ENCODE measurements at regions not wholly inside any gene's neighbourhood (a gene's known extent, or its start where the extent isn't known, plus 50 kb on each side); places are given as distances from the start of the nearest gene placed in this dataset.

DNA sequence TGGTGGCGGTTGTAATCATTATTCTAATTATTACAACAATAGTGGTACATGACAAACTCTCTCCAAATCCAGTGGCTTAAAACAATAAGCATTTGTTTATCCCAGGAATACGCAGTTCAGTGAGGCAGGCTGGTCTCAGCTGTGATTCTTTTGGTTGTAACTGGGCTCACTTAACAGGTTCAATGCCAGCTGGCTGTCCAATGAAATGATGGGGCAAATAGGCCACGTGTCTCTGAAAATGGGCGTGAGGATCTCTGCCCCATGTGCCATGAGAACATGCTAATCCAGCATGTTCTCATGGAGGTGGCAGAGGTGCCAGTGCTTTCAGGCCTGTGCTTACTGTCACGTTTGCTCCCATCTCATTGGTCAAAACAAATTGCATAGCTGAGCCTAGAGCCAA lies 73.1 kb upstream of the CLMN start:
- Mint-ChIP-seq H3K4me1 (no peaks in the 10 kb centered on the region; the same call in 2 of the 3 replicates), H3K9me3 (no peaks in the 10 kb centered on the region; the same call in 2 of the 3 replicates), H3K27ac (no peak overlapping the region), H3K27me3 (ENCODE audit: insufficient read depth, low read depth, poor library complexity) (no peaks in the 10 kb centered on the region), H3K4me3 (no peak overlapping the region), H3K36me3 (ENCODE audit: low read depth) (no peaks in the 10 kb centered on the region)
- no peaks in the 10 kb centered on the region for H3K27me3 ChIP-seq (ENCODE audit: insufficient read depth)
- no peaks in the 10 kb centered on the region for H4K20me1 ChIP-seq (replicated peaks; ENCODE audit: insufficient read depth)
- no peak overlapping the region for H2AFZ ChIP-seq
- H3K4me2 ChIP-seq, result no peak overlapping the region
- no peaks in the 10 kb centered on the region for H3K79me2 ChIP-seq (replicated peaks; ENCODE audit: insufficient read depth)
- no peaks in the 10 kb centered on the region for H3K36me3 ChIP-seq (ENCODE audit: insufficient read depth)
- ATAC-seq (no peak), DNase-seq (ENCODE audit: low spot score) (no peak)
- TF ChIP-seq CREB1 (CRISPR knock-in tag; IDR thresholded peaks at IDR 0.05; ENCODE audit: low read depth) (no peak), EZH2phosphoT487 (IDR thresholded peaks at IDR 0.05; ENCODE audit: unreplicated experiment) (no peak), NANOG (IDR thresholded peaks at IDR 0.05; ENCODE audit: borderline replicate concordance) (no peak), ETS1 (IDR thresholded peaks at IDR 0.05) (no peak), JUNB (IDR thresholded peaks at IDR 0.05; ENCODE audit: unreplicated experiment) (no peak), ZNF331 (CRISPR knock-in tag; IDR thresholded peaks at IDR 0.05; ENCODE audit: low read depth) (no peak), REST (IDR thresholded peaks at IDR 0.05; ENCODE audit: unreplicated experiment) (no peak), STAT1 (IDR thresholded peaks at IDR 0.05; ENCODE audit: unreplicated experiment) (no peak), ZNF114 (CRISPR knock-in tag; IDR thresholded peaks at IDR 0.05) (no peak), POLR2AphosphoS5 (IDR thresholded peaks at IDR 0.05; ENCODE audit: low read depth) (no peak), EZH2 (IDR thresholded peaks at IDR 0.05; ENCODE audit: low read depth, unreplicated experiment) (no peak)
- TF ChIP-seq, protein P1, sequence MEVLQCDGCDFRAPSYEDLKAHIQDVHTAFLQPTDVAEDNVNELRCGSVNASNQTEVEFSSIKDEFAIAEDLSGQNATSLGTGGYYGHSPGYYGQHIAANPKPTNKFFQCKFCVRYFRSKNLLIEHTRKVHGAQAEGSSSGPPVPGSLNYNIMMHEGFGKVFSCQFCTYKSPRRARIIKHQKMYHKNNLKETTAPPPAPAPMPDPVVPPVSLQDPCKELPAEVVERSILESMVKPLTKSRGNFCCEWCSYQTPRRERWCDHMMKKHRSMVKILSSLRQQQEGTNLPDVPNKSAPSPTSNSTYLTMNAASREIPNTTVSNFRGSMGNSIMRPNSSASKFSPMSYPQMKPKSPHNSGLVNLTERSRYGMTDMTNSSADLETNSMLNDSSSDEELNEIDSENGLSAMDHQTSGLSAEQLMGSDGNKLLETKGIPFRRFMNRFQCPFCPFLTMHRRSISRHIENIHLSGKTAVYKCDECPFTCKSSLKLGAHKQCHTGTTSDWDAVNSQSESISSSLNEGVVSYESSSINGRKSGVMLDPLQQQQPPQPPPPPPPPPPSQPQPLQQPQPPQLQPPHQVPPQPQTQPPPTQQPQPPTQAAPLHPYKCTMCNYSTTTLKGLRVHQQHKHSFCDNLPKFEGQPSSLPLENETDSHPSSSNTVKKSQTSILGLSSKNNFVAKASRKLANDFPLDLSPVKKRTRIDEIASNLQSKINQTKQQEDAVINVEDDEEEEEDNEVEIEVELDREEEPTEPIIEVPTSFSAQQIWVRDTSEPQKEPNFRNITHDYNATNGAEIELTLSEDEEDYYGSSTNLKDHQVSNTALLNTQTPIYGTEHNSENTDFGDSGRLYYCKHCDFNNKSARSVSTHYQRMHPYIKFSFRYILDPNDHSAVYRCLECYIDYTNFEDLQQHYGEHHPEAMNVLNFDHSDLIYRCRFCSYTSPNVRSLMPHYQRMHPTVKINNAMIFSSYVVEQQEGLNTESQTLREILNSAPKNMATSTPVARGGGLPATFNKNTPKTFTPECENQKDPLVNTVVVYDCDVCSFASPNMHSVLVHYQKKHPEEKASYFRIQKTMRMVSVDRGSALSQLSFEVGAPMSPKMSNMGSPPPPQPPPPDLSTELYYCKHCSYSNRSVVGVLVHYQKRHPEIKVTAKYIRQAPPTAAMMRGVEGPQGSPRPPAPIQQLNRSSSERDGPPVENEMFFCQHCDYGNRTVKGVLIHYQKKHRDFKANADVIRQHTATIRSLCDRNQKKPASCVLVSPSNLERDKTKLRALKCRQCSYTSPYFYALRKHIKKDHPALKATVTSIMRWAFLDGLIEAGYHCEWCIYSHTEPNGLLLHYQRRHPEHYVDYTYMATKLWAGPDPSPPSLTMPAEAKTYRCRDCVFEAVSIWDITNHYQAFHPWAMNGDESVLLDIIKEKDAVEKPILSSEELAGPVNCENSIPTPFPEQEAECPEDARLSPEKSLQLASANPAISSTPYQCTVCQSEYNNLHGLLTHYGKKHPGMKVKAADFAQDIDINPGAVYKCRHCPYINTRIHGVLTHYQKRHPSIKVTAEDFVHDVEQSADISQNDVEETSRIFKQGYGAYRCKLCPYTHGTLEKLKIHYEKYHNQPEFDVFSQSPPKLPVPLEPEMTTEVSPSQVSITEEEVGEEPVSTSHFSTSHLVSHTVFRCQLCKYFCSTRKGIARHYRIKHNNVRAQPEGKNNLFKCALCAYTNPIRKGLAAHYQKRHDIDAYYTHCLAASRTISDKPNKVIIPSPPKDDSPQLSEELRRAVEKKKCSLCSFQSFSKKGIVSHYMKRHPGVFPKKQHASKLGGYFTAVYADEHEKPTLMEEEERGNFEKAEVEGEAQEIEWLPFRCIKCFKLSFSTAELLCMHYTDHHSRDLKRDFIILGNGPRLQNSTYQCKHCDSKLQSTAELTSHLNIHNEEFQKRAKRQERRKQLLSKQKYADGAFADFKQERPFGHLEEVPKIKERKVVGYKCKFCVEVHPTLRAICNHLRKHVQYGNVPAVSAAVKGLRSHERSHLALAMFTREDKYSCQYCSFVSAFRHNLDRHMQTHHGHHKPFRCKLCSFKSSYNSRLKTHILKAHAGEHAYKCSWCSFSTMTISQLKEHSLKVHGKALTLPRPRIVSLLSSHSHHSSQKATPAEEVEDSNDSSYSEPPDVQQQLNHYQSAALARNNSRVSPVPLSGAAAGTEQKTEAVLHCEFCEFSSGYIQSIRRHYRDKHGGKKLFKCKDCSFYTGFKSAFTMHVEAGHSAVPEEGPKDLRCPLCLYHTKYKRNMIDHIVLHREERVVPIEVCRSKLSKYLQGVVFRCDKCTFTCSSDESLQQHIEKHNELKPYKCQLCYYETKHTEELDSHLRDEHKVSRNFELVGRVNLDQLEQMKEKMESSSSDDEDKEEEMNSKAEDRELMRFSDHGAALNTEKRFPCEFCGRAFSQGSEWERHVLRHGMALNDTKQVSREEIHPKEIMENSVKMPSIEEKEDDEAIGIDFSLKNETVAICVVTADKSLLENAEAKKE (CRISPR knock-in tag; IDR thresholded peaks at IDR 0.05), result no peak
- TF ChIP-seq, protein P2, sequence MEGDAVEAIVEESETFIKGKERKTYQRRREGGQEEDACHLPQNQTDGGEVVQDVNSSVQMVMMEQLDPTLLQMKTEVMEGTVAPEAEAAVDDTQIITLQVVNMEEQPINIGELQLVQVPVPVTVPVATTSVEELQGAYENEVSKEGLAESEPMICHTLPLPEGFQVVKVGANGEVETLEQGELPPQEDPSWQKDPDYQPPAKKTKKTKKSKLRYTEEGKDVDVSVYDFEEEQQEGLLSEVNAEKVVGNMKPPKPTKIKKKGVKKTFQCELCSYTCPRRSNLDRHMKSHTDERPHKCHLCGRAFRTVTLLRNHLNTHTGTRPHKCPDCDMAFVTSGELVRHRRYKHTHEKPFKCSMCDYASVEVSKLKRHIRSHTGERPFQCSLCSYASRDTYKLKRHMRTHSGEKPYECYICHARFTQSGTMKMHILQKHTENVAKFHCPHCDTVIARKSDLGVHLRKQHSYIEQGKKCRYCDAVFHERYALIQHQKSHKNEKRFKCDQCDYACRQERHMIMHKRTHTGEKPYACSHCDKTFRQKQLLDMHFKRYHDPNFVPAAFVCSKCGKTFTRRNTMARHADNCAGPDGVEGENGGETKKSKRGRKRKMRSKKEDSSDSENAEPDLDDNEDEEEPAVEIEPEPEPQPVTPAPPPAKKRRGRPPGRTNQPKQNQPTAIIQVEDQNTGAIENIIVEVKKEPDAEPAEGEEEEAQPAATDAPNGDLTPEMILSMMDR (conservative IDR thresholded peaks at IDR 0.05; ENCODE audit: low read depth in 2 of 2), result no peak
- H3K4me1 ChIP-seq (ENCODE audit: insufficient read depth), result no peaks in the 10 kb centered on the region
- H3F3A ChIP-seq (replicated peaks; ENCODE audit: low read depth), result no peaks in the 10 kb centered on the region
- no peak overlapping the region for H3K27ac ChIP-seq (ENCODE audit: low read depth)
- no peaks in the 10 kb centered on the region for H3K9me2 ChIP-seq (ENCODE audit: insufficient read depth)
- no peak overlapping the region for H3K4me3 ChIP-seq
